A549 (cell line): ENCODE measurements at regions not wholly inside any gene's neighbourhood (a gene's known extent, or its start where the extent isn't known, plus 50 kb on each side); places are given as distances from the start of the nearest gene placed in this dataset.

Source experiments
- ATAC-seq, 2 experiments: fragments of 200-7000 bp in 1 of 2; fragments of >200 bp in 1 of 2; cut with Nextera tagmentation in 1 of 2; cut with Tn5 transposase in 1 of 2; 3 replicates each; pipeline versions ENCODE4 v1.8.0 to v1.9.1; 2018 to 2020; ENCODE audit warnings: mild to moderate bottlenecking in 1 of 2, moderate library complexity in 1 of 2
- CTCF ChIA-PET: fragments of 300-600 bp; sonication (Branson Sonifier 250); formaldehyde crosslinking; extraction: SDS; loops from one replicate; lab custom pipeline; 2021; ENCODE audit warnings: antibody characterized with exemption, inconsistent platforms; lab: Yijun Ruan, JAX
- POLR2A ChIA-PET: fragments of 350-600 bp; formaldehyde crosslinking; extraction: SDS; loops from one replicate; lab custom pipeline; 2021; ENCODE audit warnings: antibody characterized with exemption, inconsistent platforms; lab: Yijun Ruan, JAX
- DNase-seq, 2 experiments: peaks; one replicate each; pipeline versions ENCODE4 v3.0.0 to v3.0.0-alpha.2; 2011 to 2016; ENCODE audit warnings: low read depth in 1 of 2, low spot score in 1 of 2
- FAIRE-seq: peaks from 2 replicates; lab custom pipeline; 2011; peaks lifted over from hg19 to GRCh38; lab: Jason Lieb, UNC
- H3K27ac ChIP-seq, 2 experiments: fragments of >200 bp; sonication (Bioruptor Twin); formaldehyde crosslinking; 3 replicates each; pipeline ENCODE4 v1.5.1; 2016 to 2017
- H3K4me1 ChIP-seq: fragments of >200 bp; sonication (Bioruptor Twin); formaldehyde crosslinking; 3 replicates; pipeline ENCODE4 v1.6.1; 2016
- H3K4me2 ChIP-seq: fragments of >200 bp; sonication (Bioruptor Twin); formaldehyde crosslinking; 3 replicates; pipeline ENCODE4 v1.6.1; 2016
- H3K4me3 ChIP-seq: fragments of >200 bp; sonication (Bioruptor Twin); formaldehyde crosslinking; 3 replicates; pipeline ENCODE4 v1.5.1; 2016
- H3K9me3 ChIP-seq: fragments of >200 bp; sonication (Bioruptor Twin); formaldehyde crosslinking; 3 replicates; pipeline ENCODE4 v1.6.1; 2016
- CEBPB ChIP-seq, 2 experiments: fragments of >200 bp in 1 of 2; sonication (Bioruptor Twin) in 1 of 2; formaldehyde crosslinking in 1 of 2; IDR thresholded peaks; 2 replicates each; pipeline ENCODE4 v1.6.1; 2012 to 2016
- EHMT2 ChIP-seq: fragments of 200-600 bp; sonication (generic); IDR thresholded peaks from 2 replicates; pipeline ENCODE4 v1.6.1; 2016; ENCODE audit warnings: antibody characterized with exemption, low read depth, mild to moderate bottlenecking, moderate library complexity
- FOSB ChIP-seq: fragments of 250-450 bp; sonication (Bioruptor Pico); IDR thresholded peaks from 2 replicates; pipeline ENCODE4 v1.5.0; 2020; ENCODE audit warnings: mild to moderate bottlenecking, moderate library complexity
- FOSL2 ChIP-seq, 2 experiments: fragments of 450-650 bp in 1 of 2; fragments of >200 bp in 1 of 2; sonication (Bioruptor Twin) in 1 of 2; formaldehyde crosslinking; IDR thresholded peaks; 2 replicates each; pipeline versions ENCODE4 v1.5.0 to v1.6.1; 2016 to 2020; ENCODE audit warnings: mild to moderate bottlenecking in 1 of 2, moderate library complexity in 1 of 2
- GATA3 ChIP-seq: IDR thresholded peaks from 2 replicates; pipeline ENCODE4 v1.6.1; 2012; ENCODE audit warnings: borderline replicate concordance
- HOXA7 ChIP-seq: fragments of 250-450 bp; sonication (Bioruptor Pico); IDR thresholded peaks from 2 replicates; pipeline ENCODE4 v1.5.0; 2020; ENCODE audit warnings: mild to moderate bottlenecking, moderate library complexity
- HOXB13 ChIP-seq: fragments of 250-450 bp; sonication (Bioruptor Pico); IDR thresholded peaks from 2 replicates; pipeline ENCODE4 v1.5.0; 2020; ENCODE audit warnings: low read depth, mild to moderate bottlenecking, moderate library complexity
- MAZ ChIP-seq: fragments of 150-350 bp; IDR thresholded peaks from 2 replicates; pipeline ENCODE4 v1.6.1; 2014; ENCODE audit warnings: antibody characterized with exemption, low read depth, low read length, borderline replicate concordance
- MYC ChIP-seq: IDR thresholded peaks from 2 replicates; pipeline ENCODE4 v1.6.1; 2012; ENCODE audit warnings: mild to moderate bottlenecking, inconsistent platforms, low read length, improper control_type of control experiment, borderline replicate concordance
- POLR2A ChIP-seq: IDR thresholded peaks from 2 replicates; pipeline ENCODE4 v1.6.1; 2012; ENCODE audit warnings: mild to moderate bottlenecking, low read length
- POLR2AphosphoS2 ChIP-seq: conservative IDR thresholded peaks from 2 replicates; pipeline ENCODE4 v1.6.1; 2012; ENCODE audit warnings: low read length, improper control_type of control experiment, inconsistent platforms
- RCOR1 ChIP-seq: fragments of 150-350 bp; IDR thresholded peaks from 2 replicates; pipeline ENCODE4 v1.6.1; 2014; ENCODE audit warnings: antibody characterized with exemption, low read length, low read depth
- RFX5 ChIP-seq: fragments of 450-650 bp; IDR thresholded peaks from 2 replicates; pipeline ENCODE4 v1.7.1; 2014; ENCODE audit warnings: antibody characterized with exemption, mild to moderate bottlenecking, moderate library complexity
- RNF2 ChIP-seq: fragments of 200-600 bp; sonication (generic); IDR thresholded peaks from 2 replicates; pipeline ENCODE4 v1.6.1; 2016; ENCODE audit warnings: low read depth, mild to moderate bottlenecking, antibody characterized with exemption, moderate library complexity, borderline replicate concordance
- SREBF2 ChIP-seq: fragments of 450-650 bp; IDR thresholded peaks from 2 replicates; pipeline ENCODE4 v1.6.1; 2014; ENCODE audit warnings: mild to moderate bottlenecking, moderate library complexity
- TFCP2L1 ChIP-seq: fragments of 250-450 bp; sonication (Bioruptor Pico); IDR thresholded peaks from 2 replicates; pipeline ENCODE4 v1.5.0; 2021; ENCODE audit warnings: mild to moderate bottlenecking
- ZC3H11A ChIP-seq: fragments of 450-650 bp; IDR thresholded peaks from 2 replicates; pipeline ENCODE4 v1.6.1; 2014; ENCODE audit warnings: antibody characterized with exemption, mild to moderate bottlenecking
- ZFP36 ChIP-seq: fragments of 450-650 bp; IDR thresholded peaks from 2 replicates; pipeline ENCODE4 v1.6.1; 2014; ENCODE audit warnings: borderline replicate concordance; ENCODE audit not compliant: partially characterized antibody
- WGBS: methylation state at CpG from one replicate; pipeline ENCODE4 v1.1.6; 2017; ENCODE audit errors: missing lambda C conversion rate; 5-methylcytosine and 5-hydroxymethylcytosine counted together
- TF ChIP-seq, protein P1 (sequence below): fragments of >200 bp; sonication (Bioruptor Twin); formaldehyde crosslinking; IDR thresholded peaks from 2 replicates; pipeline ENCODE4 v1.6.1; 2016
- TF ChIP-seq, protein P2 (sequence below): IDR thresholded peaks from 2 replicates; pipeline ENCODE4 v1.6.1; 2012
- TF ChIP-seq, protein P3 (sequence below): fragments of 200-600 bp; sonication (generic); IDR thresholded peaks from 2 replicates; pipeline ENCODE4 v1.6.1; 2016; ENCODE audit warnings: antibody characterized with exemption, mild to moderate bottlenecking, moderate library complexity
- TF ChIP-seq, protein P4 (sequence below): fragments of >200 bp; sonication (Bioruptor Twin); formaldehyde crosslinking; IDR thresholded peaks from 3 replicates; pipeline ENCODE4 v1.5.1; 2016

DNA sequence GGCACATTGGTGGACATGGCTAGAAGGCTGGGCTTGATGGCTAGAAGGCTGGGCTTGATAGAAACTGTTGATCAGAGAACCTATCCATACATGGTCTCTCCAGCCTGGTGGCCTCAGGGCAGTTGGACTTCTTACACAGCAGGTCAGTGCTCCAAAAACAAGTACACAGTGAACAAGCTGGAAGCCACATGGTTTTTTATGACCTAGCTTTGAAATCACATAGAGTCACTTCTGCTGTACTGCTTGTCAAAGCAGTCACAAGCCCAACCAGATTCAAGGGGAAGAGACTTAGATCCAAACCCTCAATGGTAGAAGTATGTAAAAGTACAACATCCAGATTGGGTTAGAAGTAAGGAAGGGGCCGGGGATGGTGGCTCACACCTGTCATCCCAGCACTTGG lies 89.4 kb upstream of the HES1 start:
- TF ChIP-seq RNF2 (no peak), HOXA7 (CRISPR knock-in tag) (no peak), CEBPB (IDR thresholded peaks at IDR 0.05) (no peak), MAZ (no peak), RFX5 (no peak), FOSL2 (IDR thresholded peaks at IDR 0.05) (no peak), FOSL2 (CRISPR knock-in tag; IDR thresholded peaks at IDR 0.05) (no peak), EHMT2 (no peak), SREBF2 (no peak), HOXB13 (no peak), POLR2A (no peak), RCOR1 (no peak)
- TF ChIP-seq, protein P1, sequence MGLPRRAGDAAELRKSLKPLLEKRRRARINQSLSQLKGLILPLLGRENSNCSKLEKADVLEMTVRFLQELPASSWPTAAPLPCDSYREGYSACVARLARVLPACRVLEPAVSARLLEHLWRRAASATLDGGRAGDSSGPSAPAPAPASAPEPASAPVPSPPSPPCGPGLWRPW = no peak
- TF ChIP-seq, all 56 proteins: peak for 0
- ChIA-PET POLR2A (no interaction called here), CTCF (interaction anchor here (1.0 kb wide), 2 partner anchors 11 to 266 kb away, joined by 3 to 4 read pairs; no protein-coding TSS in a partner anchor)
- H3K4me2 ChIP-seq = no peak overlapping the region
- no peak overlapping the region for H3K27ac ChIP-seq
- DNase-seq (no peak), FAIRE-seq (no peak), ATAC-seq (no peak)
- no peak overlapping the region for H3K4me3 ChIP-seq
- H3K4me1 ChIP-seq = no peaks in the 10 kb centered on the region
- peaks cover 11% of the 10 kb centered on the region; the same call in 2 of the 3 replicates for H3K9me3 ChIP-seq
- 75% methylated on average over 1 of the region's 1 CpG for WGBS

DNA sequence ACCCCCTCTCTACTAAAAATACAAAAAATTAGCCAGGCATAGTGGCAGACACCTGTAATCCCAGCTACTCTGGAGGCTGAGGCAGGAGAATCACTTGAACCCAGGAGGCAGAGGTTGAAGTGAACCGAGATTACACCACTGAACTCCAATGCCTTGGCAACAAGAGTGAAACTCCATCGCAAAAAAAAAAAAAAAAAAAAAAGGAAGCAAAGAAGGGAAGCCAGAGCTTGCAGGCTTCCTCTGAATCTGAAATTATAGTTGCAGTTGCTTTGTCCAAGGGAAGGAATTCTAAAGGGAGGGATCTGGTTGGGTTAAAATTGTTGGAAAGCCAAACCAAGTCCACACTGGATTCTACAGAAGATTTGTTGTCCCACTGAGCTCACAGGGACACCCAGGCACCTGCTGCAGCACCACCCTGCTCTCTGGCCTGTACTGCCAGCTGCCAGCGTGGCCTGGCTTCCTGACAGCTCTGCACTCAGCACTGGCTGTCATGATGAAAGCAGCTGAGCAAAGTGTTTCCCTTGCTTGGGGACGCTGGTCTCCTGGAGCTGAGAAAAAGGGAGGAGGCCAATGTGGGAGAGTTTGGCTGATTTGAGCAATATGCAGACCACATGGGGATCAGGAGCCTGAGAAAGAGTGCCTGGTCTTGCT lies 88.8 kb upstream of the HES1 start:
- no peak for DNase-seq
- Histone ChIP-seq H3K4me2 (no peak overlapping the region), H3K9me3 (peaks cover 16% of the 10 kb centered on the region; the same call in 2 of the 3 replicates), H3K4me3 (no peak overlapping the region), H3K27ac (no peak overlapping the region), H3K4me1 (no peaks in the 10 kb centered on the region)
- WGBS = 39% methylated on average over 4 of the region's 4 CpGs
- POLR2A ChIA-PET = interaction anchor here (0.7 kb wide), 1 partner anchor 88 kb away, joined by 3 read pairs; no protein-coding TSS in a partner anchor
- ATAC-seq = no peak
- no peak for FAIRE-seq
- CTCF ChIA-PET = interaction anchor here (1.0 kb wide), 1 partner anchor 266 kb away, joined by 4 read pairs; no protein-coding TSS in a partner anchor
- TF ChIP-seq, protein P2, sequence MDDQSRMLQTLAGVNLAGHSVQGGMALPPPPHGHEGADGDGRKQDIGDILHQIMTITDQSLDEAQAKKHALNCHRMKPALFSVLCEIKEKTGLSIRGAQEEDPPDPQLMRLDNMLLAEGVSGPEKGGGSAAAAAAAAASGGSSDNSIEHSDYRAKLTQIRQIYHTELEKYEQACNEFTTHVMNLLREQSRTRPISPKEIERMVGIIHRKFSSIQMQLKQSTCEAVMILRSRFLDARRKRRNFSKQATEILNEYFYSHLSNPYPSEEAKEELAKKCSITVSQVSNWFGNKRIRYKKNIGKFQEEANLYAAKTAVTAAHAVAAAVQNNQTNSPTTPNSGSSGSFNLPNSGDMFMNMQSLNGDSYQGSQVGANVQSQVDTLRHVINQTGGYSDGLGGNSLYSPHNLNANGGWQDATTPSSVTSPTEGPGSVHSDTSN = no peak
- TF ChIP-seq FOSB = no peak
- TF ChIP-seq MYC = no peak

DNA sequence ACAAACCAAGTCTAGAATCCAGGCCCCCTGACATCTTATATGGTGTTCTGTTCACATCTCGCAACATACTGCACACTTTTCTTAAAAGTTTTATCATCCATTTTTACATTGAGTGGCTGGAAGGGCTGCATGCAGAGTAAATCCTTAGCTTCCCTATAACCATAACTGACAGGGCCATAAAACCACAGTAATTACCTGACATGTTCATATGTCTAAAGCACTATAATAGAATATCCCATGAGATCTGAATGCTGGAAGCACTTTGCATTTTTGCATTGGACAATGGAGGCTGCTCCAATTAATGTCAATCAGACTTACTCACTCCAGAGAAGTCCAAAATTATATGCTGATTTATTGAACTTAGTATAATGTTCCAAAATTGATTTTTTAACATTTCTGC lies 86.6 kb upstream of the HES1 start:
- Histone ChIP-seq H3K4me2 (no peak overlapping the region), H3K9me3 (peaks cover 23% of the 10 kb centered on the region; the same call in 2 of the 3 replicates), H3K4me3 (no peak overlapping the region), H3K4me1 (no peaks in the 10 kb centered on the region), H3K27ac (no peak overlapping the region)
- FAIRE-seq (no peak), DNase-seq (no peak), ATAC-seq (no peak)
- TF ChIP-seq ZFP36 = no peak
- no peak for TF ChIP-seq HOXB13
- TF ChIP-seq, protein P3, sequence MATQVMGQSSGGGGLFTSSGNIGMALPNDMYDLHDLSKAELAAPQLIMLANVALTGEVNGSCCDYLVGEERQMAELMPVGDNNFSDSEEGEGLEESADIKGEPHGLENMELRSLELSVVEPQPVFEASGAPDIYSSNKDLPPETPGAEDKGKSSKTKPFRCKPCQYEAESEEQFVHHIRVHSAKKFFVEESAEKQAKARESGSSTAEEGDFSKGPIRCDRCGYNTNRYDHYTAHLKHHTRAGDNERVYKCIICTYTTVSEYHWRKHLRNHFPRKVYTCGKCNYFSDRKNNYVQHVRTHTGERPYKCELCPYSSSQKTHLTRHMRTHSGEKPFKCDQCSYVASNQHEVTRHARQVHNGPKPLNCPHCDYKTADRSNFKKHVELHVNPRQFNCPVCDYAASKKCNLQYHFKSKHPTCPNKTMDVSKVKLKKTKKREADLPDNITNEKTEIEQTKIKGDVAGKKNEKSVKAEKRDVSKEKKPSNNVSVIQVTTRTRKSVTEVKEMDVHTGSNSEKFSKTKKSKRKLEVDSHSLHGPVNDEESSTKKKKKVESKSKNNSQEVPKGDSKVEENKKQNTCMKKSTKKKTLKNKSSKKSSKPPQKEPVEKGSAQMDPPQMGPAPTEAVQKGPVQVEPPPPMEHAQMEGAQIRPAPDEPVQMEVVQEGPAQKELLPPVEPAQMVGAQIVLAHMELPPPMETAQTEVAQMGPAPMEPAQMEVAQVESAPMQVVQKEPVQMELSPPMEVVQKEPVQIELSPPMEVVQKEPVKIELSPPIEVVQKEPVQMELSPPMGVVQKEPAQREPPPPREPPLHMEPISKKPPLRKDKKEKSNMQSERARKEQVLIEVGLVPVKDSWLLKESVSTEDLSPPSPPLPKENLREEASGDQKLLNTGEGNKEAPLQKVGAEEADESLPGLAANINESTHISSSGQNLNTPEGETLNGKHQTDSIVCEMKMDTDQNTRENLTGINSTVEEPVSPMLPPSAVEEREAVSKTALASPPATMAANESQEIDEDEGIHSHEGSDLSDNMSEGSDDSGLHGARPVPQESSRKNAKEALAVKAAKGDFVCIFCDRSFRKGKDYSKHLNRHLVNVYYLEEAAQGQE = no peak
- TF ChIP-seq, protein P4, sequence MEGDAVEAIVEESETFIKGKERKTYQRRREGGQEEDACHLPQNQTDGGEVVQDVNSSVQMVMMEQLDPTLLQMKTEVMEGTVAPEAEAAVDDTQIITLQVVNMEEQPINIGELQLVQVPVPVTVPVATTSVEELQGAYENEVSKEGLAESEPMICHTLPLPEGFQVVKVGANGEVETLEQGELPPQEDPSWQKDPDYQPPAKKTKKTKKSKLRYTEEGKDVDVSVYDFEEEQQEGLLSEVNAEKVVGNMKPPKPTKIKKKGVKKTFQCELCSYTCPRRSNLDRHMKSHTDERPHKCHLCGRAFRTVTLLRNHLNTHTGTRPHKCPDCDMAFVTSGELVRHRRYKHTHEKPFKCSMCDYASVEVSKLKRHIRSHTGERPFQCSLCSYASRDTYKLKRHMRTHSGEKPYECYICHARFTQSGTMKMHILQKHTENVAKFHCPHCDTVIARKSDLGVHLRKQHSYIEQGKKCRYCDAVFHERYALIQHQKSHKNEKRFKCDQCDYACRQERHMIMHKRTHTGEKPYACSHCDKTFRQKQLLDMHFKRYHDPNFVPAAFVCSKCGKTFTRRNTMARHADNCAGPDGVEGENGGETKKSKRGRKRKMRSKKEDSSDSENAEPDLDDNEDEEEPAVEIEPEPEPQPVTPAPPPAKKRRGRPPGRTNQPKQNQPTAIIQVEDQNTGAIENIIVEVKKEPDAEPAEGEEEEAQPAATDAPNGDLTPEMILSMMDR = no peak
- TF ChIP-seq TFCP2L1 (CRISPR knock-in tag) = no peak
- no peak for TF ChIP-seq RCOR1
- no peak for TF ChIP-seq ZC3H11A
- no peak for TF ChIP-seq GATA3
- TF ChIP-seq FOSB = no peak
- TF ChIP-seq POLR2AphosphoS2 = no peak
- CTCF ChIA-PET = interaction anchor here (1.0 to 1.4 kb wide), 2 partner anchors 262 to 266 kb away, joined by 3 read pairs; no protein-coding TSS in a partner anchor
- POLR2A ChIA-PET = no interaction called here
- WGBS = 94% methylated on average over 1 of the region's 1 CpG
